OCI-LY1 (cell line): ENCODE measurements at regions not wholly inside any gene's neighbourhood (a gene's known extent, or its start where the extent isn't known, plus 50 kb on each side); places are given as distances from the start of the nearest gene placed in this dataset.
"Not testable (repeated sequence)": the region's sequence is repeated elsewhere in the genome, so short reads cannot be mapped to it uniquely, and the experiment has no call there.

ENCODE experiments used
- H2AFZ ChIP-seq: fragments of 200-600 bp; sonication (generic), shearing (Covaris generic); 2 replicates; pipeline ENCODE4 v1.6.0; 2014; ENCODE audit warnings: antibody characterized with exemption, mild to moderate bottlenecking, low read length
- H3F3A ChIP-seq: fragments of 200-600 bp; sonication (generic), shearing (Covaris generic); 2 replicates; pipeline ENCODE4 v1.6.0; 2014; ENCODE audit warnings: mild to moderate bottlenecking, antibody characterized with exemption, low read length, moderate library complexity; ENCODE audit not compliant: insufficient read depth
- H3K27ac ChIP-seq: fragments of 200-600 bp; sonication (generic); 2 replicates; pipeline ENCODE4 v1.5.1; 2014; ENCODE audit warnings: low read length, mixed run types, mild to moderate bottlenecking, low read depth; ENCODE audit not compliant: poor library complexity, severe bottlenecking
- H3K27me3 ChIP-seq: fragments of 200-600 bp; sonication (generic); 2 replicates; pipeline ENCODE4 v1.6.0; 2014; ENCODE audit warnings: antibody characterized with exemption, mild to moderate bottlenecking, low read length, moderate library complexity; ENCODE audit not compliant: insufficient read depth
- H3K36me3 ChIP-seq: fragments of 200-600 bp; sonication (generic); 2 replicates; pipeline ENCODE4 v1.6.1; 2014; ENCODE audit warnings: mild to moderate bottlenecking, antibody characterized with exemption, low read length, moderate library complexity, mixed read lengths; ENCODE audit not compliant: insufficient read depth
- H3K4me1 ChIP-seq: fragments of 200-600 bp; sonication (generic); 2 replicates; pipeline ENCODE4 v1.5.1; 2014; ENCODE audit warnings: mild to moderate bottlenecking, low read length, moderate library complexity; ENCODE audit not compliant: insufficient read depth, severe bottlenecking
- H3K4me2 ChIP-seq: fragments of 200-600 bp; sonication (generic), shearing (Covaris generic); 2 replicates; pipeline ENCODE4 v1.6.1; 2014; ENCODE audit warnings: low read length
- H3K4me3 ChIP-seq: fragments of 200-600 bp; sonication (generic); 2 replicates; pipeline ENCODE4 v1.5.1; 2014; ENCODE audit warnings: low read length, low read depth, mild to moderate bottlenecking, mixed read lengths; ENCODE audit not compliant: poor library complexity, severe bottlenecking
- H3K79me2 ChIP-seq: fragments of 200-600 bp; shearing (Covaris generic); 2 replicates; pipeline ENCODE4 v1.6.1; 2016; ENCODE audit warnings: mixed run types, low read length, mixed read lengths; ENCODE audit not compliant: insufficient read depth
- H3K9ac ChIP-seq: fragments of 200-600 bp; sonication (generic), shearing (Covaris generic); 2 replicates; pipeline ENCODE4 v1.6.1; 2014; ENCODE audit warnings: mild to moderate bottlenecking, low read length, mixed read lengths
- H3K9me2 ChIP-seq: fragments of 200-600 bp; sonication (generic), shearing (Covaris generic); 2 replicates; pipeline ENCODE4 v1.6.1; 2014; ENCODE audit warnings: low read depth, mild to moderate bottlenecking, low read length, mixed read lengths
- H3K9me3 ChIP-seq: fragments of 200-600 bp; shearing (Covaris generic); 2 replicates; pipeline ENCODE4 v1.6.1; 2014; ENCODE audit warnings: low read length, mixed read lengths
- H4K20me1 ChIP-seq: fragments of 200-600 bp; sonication (generic), shearing (Covaris generic); 2 replicates; pipeline ENCODE4 v1.6.0; 2016; ENCODE audit warnings: mild to moderate bottlenecking, low read length; ENCODE audit not compliant: insufficient read depth
- CTCF ChIP-seq: fragments of 200-600 bp; sonication (generic), shearing (Covaris generic); IDR thresholded peaks from 2 replicates; pipeline ENCODE4 v1.5.1; 2017; ENCODE audit warnings: mild to moderate bottlenecking, antibody characterized with exemption, low read length, moderate library complexity, mixed read lengths
- EZH2 ChIP-seq: fragments of 200-600 bp; sonication (generic), shearing (Covaris generic); IDR thresholded peaks from 2 replicates; pipeline ENCODE4 v1.8.0; 2017; ENCODE audit warnings: borderline replicate concordance, mixed run types, mild to moderate bottlenecking, antibody characterized with exemption, low read length, moderate library complexity, mixed read lengths

- Histone ChIP-seq H3K4me1 (no peaks in the 10 kb centered on the region), H3K36me3 (no peaks in the 10 kb centered on the region; the same call in 1 of the 2 replicates), H3K9ac (no peak overlapping the region), H3K79me2 (no peaks in the 10 kb centered on the region), H3K4me2 (no peak overlapping the region), H3K9me3 (no peaks in the 10 kb centered on the region), H2AFZ (no peak overlapping the region), H3K27me3 (peaks cover 11% of the 10 kb centered on the region), H3F3A (no peaks in the 10 kb centered on the region), H4K20me1 (no peaks in the 10 kb centered on the region), H3K9me2 (no peaks in the 10 kb centered on the region), H3K27ac (no peak overlapping the region), H3K4me3 (no peak overlapping the region)
- TF ChIP-seq CTCF, result no peak
- no peak for TF ChIP-seq EZH2
Measured at GRCh38 chr6:3916211-3916610, 67.0 kb downstream of the FAM50B start.

- not testable (repeated sequence) for H2AFZ ChIP-seq, H3K79me2 ChIP-seq, H3K4me1 ChIP-seq, H3K9me2 ChIP-seq, H3K9me3 ChIP-seq, H3F3A ChIP-seq, H3K4me3 ChIP-seq, H4K20me1 ChIP-seq, H3K36me3 ChIP-seq, H3K27ac ChIP-seq, H3K4me2 ChIP-seq, H3K9ac ChIP-seq
- H3K27me3 ChIP-seq, result peaks cover 11% of the 10 kb centered on the region
Measured at GRCh38 chr6:3916749-3917148, 67.6 kb downstream of the FAM50B start.

GRCh38 chr6:3918469-3918868, 69.3 kb downstream of the FAM50B start:
- Histone ChIP-seq H2AFZ (no peak overlapping the region), H4K20me1 (no peaks in the 10 kb centered on the region), H3K27ac (no peak overlapping the region), H3K4me2 (no peak overlapping the region), H3K9ac (no peak overlapping the region), H3K9me2 (no peaks in the 10 kb centered on the region), H3K9me3 (no peaks in the 10 kb centered on the region), H3K79me2 (no peaks in the 10 kb centered on the region), H3K36me3 (no peaks in the 10 kb centered on the region; the same call in 1 of the 2 replicates), H3F3A (no peaks in the 10 kb centered on the region), H3K4me3 (no peak overlapping the region), H3K4me1 (no peaks in the 10 kb centered on the region), H3K27me3 (0 out of 2 replicates have a peak, but pooled peaks cover 6% of the 10 kb centered on the region)
- TF ChIP-seq EZH2, result no peak
- no peak for TF ChIP-seq CTCF

- no peak overlapping the region for H3K27ac ChIP-seq
- H4K20me1 ChIP-seq, result no peaks in the 10 kb centered on the region
- no peaks in the 10 kb centered on the region; the same call in 1 of the 2 replicates for H3K36me3 ChIP-seq
- no peak overlapping the region for H3K4me3 ChIP-seq
- H3K27me3 ChIP-seq, result 0 out of 2 replicates have a peak, but pooled peaks cover 3% of the 10 kb centered on the region
- no peaks in the 10 kb centered on the region for H3F3A ChIP-seq
- no peaks in the 10 kb centered on the region for H3K9me2 ChIP-seq
- no peak overlapping the region for H3K4me2 ChIP-seq
- H2AFZ ChIP-seq, result no peak overlapping the region
- H3K9me3 ChIP-seq, result no peaks in the 10 kb centered on the region
- no peak overlapping the region for H3K9ac ChIP-seq
- no peaks in the 10 kb centered on the region for H3K4me1 ChIP-seq
- no peak for TF ChIP-seq EZH2
- TF ChIP-seq CTCF, result no peak
- no peaks in the 10 kb centered on the region for H3K79me2 ChIP-seq
Measured at GRCh38 chr6:3919130-3919628, 70.0 kb downstream of the FAM50B start.
